Activated CD4-positive, alpha-beta T cell treated with anti-CD3 and anti-CD28 coated beads, Interleukin-2, Interleukin-4, amounts not matched to agents 100 ng/mL and 50 ng/mL, durations not matched to agents 16 hours and 8 hours (primary cell): ENCODE measurements at regions not wholly inside any gene's neighbourhood (a gene's known extent, or its start where the extent isn't known, plus 50 kb on each side); places are given as distances from the start of the nearest gene placed in this dataset.

Experiments used
- DNase-seq: peaks from one replicate; pipeline ENCODE4 v3.0.0-alpha.2; 2020; ENCODE audit warnings: low spot score

- no peak for DNase-seq
Measured at GRCh38 chr9:135320331-135320730, 159.3 kb upstream of the PPP1R26 start.

DNA sequence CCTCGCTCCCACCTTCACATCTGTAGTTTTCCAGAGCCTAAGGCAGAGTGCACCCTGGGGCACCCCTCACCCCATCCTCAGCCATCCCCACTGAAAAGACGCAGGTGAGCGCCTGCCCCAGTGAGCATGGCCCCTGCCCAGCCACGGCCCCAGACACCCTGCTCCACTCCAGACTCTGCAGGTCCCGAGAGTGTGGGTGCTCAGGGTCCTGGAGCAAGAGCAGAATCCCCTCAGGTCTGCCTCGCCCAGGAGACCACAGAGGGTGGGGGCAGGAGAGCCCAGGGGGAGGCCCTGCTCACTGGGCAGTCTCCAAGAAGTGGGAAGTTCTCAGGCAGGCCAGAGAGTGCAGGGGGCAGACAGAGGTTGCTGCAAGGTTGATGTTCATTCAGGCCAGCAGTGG lies 158.6 kb upstream of the PPP1R26 start:
- DNase-seq: no peak

DNA sequence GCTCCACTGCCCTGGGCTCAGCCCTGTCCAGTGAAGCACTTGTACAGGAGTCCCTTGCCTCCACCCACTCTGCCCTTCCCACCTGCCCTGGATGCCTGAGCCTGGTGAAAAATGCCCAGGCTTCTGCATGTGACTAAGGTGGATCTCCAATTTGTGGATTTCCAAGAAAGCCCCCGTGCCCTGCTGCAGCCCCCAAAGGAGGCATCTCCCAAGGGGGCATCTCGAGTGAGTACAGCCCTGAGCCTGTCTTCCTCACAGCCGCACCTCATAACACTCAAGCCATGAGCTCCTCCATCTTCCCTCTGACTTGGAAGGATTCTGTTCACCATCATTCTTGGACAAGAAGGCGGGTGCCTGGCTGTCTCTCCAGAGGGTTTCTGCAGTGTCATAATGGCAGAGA lies 158.0 kb upstream of the PPP1R26 start:
- DNase-seq: no peak

DNA sequence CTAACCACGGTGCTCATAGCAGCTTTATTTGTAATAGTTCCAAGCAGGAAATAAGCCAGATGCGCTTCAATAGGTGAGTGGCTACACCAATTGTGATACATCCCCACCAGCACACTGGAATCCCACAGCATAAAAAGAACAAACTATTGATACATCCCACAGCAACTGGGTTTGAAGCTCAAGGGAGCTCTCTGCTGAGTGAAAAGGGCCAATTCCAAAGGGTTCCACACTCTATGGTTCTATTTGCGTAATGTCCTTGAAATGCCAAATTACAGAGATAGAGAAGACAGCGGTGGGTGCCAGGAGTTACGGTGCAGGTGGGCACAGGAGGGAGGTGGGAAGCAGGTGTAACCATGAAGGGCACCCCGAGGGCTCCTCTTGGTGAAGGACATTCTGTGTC lies 155.3 kb upstream of the PPP1R26 start:
- DNase-seq: no peak

DNA sequence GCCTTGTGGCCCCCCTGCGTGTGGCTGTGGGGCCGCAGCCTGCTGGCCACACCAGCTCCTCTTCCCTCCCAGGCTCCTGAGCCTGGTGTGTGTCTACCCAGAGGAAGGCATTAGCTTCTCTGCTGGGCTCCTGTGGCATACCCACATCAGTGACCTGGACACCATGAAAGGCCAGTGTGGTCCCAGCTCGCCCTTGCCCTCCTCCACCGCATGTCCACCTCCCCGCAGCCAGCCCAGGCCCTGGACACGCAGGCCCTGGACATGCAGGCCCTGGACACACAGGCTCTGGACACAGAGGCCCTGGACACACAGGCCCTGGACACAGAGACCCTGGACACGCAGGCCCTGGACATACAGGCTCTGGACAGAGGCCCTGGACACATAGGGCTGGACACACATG lies 153.4 kb upstream of the PPP1R26 start:
- no peak for DNase-seq

DNA sequence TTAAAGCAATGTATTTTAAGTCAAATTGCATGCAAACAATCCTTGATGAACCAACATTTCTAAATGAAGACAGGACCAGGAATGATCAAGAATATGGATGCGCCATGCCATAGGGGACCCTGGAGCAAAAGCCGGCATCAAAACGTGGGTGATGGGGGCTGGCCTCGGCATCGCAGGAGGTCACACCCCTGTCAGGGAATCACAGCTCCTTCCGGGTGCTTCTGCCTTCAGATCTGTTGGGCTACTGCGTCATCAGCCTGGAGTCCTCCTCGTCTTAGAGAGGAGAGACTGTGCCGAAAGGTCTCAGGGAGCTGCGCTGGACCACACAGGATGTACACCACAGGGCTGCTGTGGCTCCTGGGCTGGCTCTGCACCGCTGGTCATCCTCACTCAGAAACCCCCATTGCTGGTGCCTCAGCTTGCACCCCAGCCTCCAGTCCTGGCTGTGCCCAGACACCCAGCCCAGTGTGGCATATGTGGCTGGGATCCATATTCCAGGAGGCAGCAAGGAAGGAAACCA lies 152.9 kb upstream of the PPP1R26 start:
- DNase-seq: no peak

DNA sequence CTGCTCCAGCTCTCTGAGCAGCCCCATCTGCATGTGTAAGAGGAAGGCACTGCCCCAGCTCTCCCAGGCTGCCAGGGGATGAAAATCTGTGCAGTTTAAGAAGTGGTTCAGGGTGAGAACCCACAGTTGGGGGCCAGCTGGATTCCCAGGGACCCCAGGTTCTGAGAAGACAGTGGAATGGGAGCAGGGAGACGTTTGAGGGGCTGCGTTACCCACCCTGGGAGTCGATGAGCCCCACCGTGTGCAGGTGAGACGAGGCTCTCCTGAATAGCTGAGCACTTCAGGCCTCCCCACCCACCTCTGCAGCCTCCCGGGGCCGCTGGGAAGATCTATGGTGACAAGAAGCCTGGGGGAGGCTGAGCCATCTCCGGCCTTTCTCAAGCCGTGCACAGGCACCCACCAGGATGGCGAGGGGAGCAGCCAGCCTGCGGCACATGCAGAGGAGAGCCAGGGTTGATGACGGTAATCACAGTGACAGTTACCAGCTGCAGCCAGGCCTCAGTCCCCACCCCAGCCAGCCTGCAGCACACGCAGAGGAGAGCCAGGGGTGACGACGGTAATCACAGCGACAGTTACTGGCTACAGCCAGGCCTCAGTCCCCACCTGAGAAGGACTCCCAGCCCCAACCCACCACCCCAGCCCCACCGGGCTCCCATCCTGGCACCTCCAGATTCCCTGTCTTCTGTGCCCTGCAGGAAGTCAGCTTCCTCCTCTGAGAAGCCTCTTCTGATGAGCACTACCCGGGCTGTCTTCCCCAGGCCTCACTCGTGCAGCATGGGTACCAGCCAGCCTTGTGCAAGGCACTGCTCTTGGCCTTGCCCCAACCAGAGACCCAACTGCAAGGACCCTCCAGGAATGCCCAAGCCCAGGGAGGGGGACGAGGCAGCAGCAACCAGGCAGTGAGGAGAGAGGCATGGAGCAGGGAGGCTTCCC lies 150.8 kb upstream of the PPP1R26 start:
- DNase-seq: no peak

GRCh38 chr9:135329571-135330306 lies 149.8 kb upstream of the PPP1R26 start:
- no peak for DNase-seq

GRCh38 chr9:135330307-135330631 lies 149.3 kb upstream of the PPP1R26 start:
- DNase-seq: no peak

DNA sequence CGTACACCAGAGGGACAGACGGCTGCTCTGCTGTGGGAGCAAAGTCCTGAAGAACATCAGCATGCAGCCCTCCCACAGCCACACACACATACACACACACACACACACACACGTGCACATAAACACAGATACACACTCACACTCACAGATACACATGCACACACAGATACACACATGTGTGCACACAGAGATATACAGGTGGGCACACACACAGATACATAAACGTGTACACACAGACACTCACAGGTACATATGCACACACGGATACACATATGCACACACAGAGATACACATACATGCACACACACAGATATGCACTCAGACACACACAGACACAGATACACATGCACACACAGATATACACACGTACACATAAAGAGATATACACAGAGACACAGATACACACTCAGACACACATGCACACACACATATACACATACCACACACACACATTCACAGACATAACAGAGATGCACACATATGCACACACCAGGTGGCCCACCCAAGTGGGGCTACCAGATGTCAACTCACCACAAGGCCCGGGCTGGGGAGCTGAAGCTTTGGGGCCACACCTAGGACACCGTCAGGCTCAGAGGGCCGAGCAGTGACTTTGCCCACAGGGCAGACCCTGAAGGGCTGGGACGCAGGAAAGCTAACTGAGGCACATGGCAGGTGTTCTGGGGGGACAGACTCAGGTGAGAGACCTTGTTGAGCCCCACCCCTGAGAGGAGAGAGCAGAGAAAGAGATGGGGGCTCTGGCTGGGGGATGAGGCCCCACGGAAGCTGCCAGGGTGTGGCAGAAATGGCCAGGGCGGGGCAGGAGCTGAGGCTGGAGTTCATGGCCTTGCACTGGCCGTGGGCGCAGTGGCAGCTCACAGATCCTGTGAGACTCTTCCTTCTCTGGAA lies 148.6 kb upstream of the PPP1R26 start:
- no peak for DNase-seq

DNA sequence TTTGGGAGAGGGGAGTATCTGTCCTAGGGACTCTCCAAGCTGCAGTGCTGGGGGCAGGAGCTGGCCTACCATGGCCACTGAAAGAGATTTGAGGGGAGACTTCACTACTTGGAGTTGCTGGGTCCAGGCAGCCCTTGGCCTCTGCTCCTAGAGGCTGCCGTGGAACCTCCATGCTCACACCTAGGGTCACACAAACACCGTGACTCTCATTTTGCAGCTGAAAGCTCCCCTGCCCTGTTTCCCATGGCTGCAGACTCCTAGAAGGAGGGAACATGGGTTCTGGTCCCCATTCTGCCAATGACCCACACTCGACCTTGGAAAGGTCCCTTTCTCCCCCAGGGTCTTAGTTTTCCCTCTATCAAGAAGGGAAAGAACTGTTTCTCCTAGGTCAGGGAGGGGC lies 147.1 kb upstream of the PPP1R26 start:
- no peak for DNase-seq

GRCh38 chr9:135332979-135333748 lies 146.4 kb upstream of the PPP1R26 start:
- DNase-seq: no peak

GRCh38 chr9:135334953-135335460 lies 144.6 kb upstream of the PPP1R26 start:
- DNase-seq: no peak

GRCh38 chr9:135335691-135336181 lies 143.8 kb upstream of the PPP1R26 start:
- no peak for DNase-seq

- no peak for DNase-seq
Measured at GRCh38 chr9:135336722-135337527, 142.7 kb upstream of the PPP1R26 start.

- no peak for DNase-seq
Measured at GRCh38 chr9:135338546-135338945, 141.0 kb upstream of the PPP1R26 start.

DNA sequence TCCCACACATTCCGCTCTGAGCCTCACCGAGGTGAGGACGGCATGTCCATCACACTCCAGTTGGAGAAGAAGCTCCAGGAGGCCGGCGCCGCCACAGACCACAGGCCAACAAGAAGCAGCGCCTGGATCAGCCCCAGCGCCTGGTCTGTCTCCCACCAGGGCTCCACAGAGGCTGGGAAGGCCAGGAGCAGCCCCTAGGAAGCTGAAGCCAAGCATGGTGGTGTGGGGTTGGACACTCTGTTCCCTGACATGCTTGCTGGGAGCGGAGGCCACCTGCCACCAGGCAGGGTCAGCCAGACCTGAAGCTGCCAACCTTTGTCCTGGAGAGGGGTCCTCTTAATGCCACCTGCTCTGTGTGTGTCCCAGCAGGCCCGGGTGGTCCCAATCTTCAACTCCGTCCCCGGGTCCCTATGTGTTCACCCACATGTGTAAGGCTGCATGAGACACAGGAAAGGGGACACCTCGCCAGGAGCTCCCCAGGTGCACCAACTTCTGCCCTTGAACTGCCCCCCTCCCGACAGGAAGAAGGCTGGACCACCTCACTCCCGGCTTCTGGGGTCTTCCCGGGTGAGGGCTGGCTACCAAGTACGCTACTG lies 140.1 kb upstream of the PPP1R26 start:
- no peak for DNase-seq

- no peak for DNase-seq
Measured at GRCh38 chr9:135340143-135340655, 139.4 kb upstream of the PPP1R26 start.

GRCh38 chr9:135340726-135341475 lies 138.7 kb upstream of the PPP1R26 start:
- no peak for DNase-seq
